Stimulated activated CD4-positive, alpha-beta T cell treated with anti-CD3 and anti-CD28 coated beads, Interleukin-15, amount 100 ng/mL, for 48 hours (primary cell): ENCODE measurements at regions not wholly inside any gene's neighbourhood (a gene's known extent, or its start where the extent isn't known, plus 50 kb on each side); places are given as distances from the start of the nearest gene placed in this dataset.

Experiments used
- DNase-seq, 2 donors: peaks; one replicate each; pipeline ENCODE4 v3.0.0-alpha.2; 2020; ENCODE audit warnings: low read depth in 2 of 2

GRCh38 chr20:52643034-52643433 is 329.1 kb upstream of the TSHZ2 start:
- DNase-seq = no peak

GRCh38 chr20:52637201-52637600 is 335.0 kb upstream of the TSHZ2 start:
- no peak for DNase-seq

GRCh38 chr20:52631469-52631868 is 340.7 kb upstream of the TSHZ2 start:
- no peak for DNase-seq

- DNase-seq = no peak
Measured at GRCh38 chr20:52630138-52630537, 342.0 kb upstream of the TSHZ2 start.

GRCh38 chr20:52624281-52624680 is 347.9 kb upstream of the TSHZ2 start:
- no peak for DNase-seq

GRCh38 chr20:52622081-52622480 is 350.1 kb upstream of the TSHZ2 start:
- no peak for DNase-seq

GRCh38 chr20:52621401-52621800 is 350.8 kb upstream of the TSHZ2 start:
- DNase-seq = no peak

- DNase-seq = no peak
Measured at GRCh38 chr20:52619671-52620070, 352.5 kb upstream of the TSHZ2 start.

GRCh38 chr20:52619101-52619500 is 353.1 kb upstream of the TSHZ2 start:
- no peak for DNase-seq

- DNase-seq = no peak
Measured at GRCh38 chr20:52616629-52617028, 355.5 kb upstream of the TSHZ2 start.

- no peak for DNase-seq
Measured at GRCh38 chr20:52614051-52614863, 357.9 kb upstream of the TSHZ2 start.

- no peak for DNase-seq
Measured at GRCh38 chr20:52612046-52612632, 360.0 kb upstream of the TSHZ2 start.

GRCh38 chr20:52610749-52611148 is 361.4 kb upstream of the TSHZ2 start:
- DNase-seq = no peak

GRCh38 chr20:52601295-52601971 is 370.7 kb upstream of the TSHZ2 start:
- DNase-seq = no peak

GRCh38 chr20:52596256-52596655 is 375.9 kb upstream of the TSHZ2 start:
- DNase-seq = no peak

GRCh38 chr20:52595518-52595917 is 376.6 kb upstream of the TSHZ2 start:
- no peak for DNase-seq

GRCh38 chr20:52593654-52594053 is 378.5 kb upstream of the TSHZ2 start:
- no peak for DNase-seq

- no peak for DNase-seq
Measured at GRCh38 chr20:52592567-52592966, 379.6 kb upstream of the TSHZ2 start.

GRCh38 chr20:52590100-52590499 is 382.1 kb upstream of the TSHZ2 start:
- DNase-seq = no peak

- no peak for DNase-seq
Measured at GRCh38 chr20:52589251-52589812, 382.8 kb upstream of the TSHZ2 start.

- DNase-seq = no peak
Measured at GRCh38 chr20:52586660-52587059, 385.5 kb upstream of the TSHZ2 start.

- DNase-seq = no peak
Measured at GRCh38 chr20:52585333-52585732, 386.8 kb upstream of the TSHZ2 start.

GRCh38 chr20:52578559-52578958 is 387.0 kb upstream of the ZFP64 start:
- DNase-seq = no peak
